ENCODE measurements at regions not wholly inside any gene's neighbourhood (a gene's known extent, or its start where the extent isn't known, plus 50 kb on each side); places are given as distances from the start of the nearest gene placed in this dataset.
"Not testable (repeated sequence)": the region's sequence is repeated elsewhere in the genome, so short reads cannot be mapped to it uniquely, and the experiment has no call there.

GRCh38 chr1:67482733-67483482 lies 52.7 kb upstream of the SERBP1 start:
- no peak for DNase-seq

GRCh38 chr1:67484492-67484891 lies 54.3 kb upstream of the SERBP1 start:
- no peak for DNase-seq

GRCh38 chr1:67485046-67485811 lies 55.0 kb upstream of the SERBP1 start:
- DNase-seq, result no peak

- DNase-seq, result no peak
These were observed 59.4 kb upstream of the SERBP1 start for GRCh38 chr1:67489643-67490042.

GRCh38 chr1:67491280-67491679 lies 61.1 kb upstream of the SERBP1 start:
- no peak for DNase-seq

- no peak for DNase-seq
These were observed 62.9 kb upstream of the SERBP1 start for GRCh38 chr1:67493148-67493547.

GRCh38 chr1:67495327-67495726 lies 65.1 kb upstream of the SERBP1 start:
- no peak for DNase-seq

GRCh38 chr1:67496329-67496728 lies 66.1 kb upstream of the SERBP1 start:
- DNase-seq, result no peak

- DNase-seq, result peak; percentile 83
These were observed 70.3 kb upstream of the SERBP1 start for GRCh38 chr1:67500413-67500959.

- no peak for DNase-seq
These were observed 73.8 kb upstream of the SERBP1 start for GRCh38 chr1:67503974-67504373.

GRCh38 chr1:67513392-67514294 lies 83.4 kb upstream of the SERBP1 start:
- DNase-seq, result not testable (repeated sequence)

- no peak for DNase-seq
These were observed 84.1 kb upstream of the SERBP1 start for GRCh38 chr1:67514300-67514699.

- DNase-seq, result no peak
These were observed 84.6 kb upstream of the SERBP1 start for GRCh38 chr1:67514786-67515185.

- DNase-seq, result no peak
These were observed 85.3 kb upstream of the SERBP1 start for GRCh38 chr1:67515324-67516080.

GRCh38 chr1:67517046-67517445 lies 86.8 kb upstream of the SERBP1 start:
- DNase-seq, result no peak

GRCh38 chr1:67522001-67522441 lies 91.8 kb upstream of the SERBP1 start:
- DNase-seq, result no peak

- no peak for DNase-seq
These were observed 92.6 kb upstream of the SERBP1 start for GRCh38 chr1:67522793-67523192.

- no peak for DNase-seq
These were observed 94.2 kb upstream of the SERBP1 start for GRCh38 chr1:67524143-67525052.

GRCh38 chr1:67525053-67525760 lies 95.0 kb upstream of the SERBP1 start:
- no peak for DNase-seq

- DNase-seq, result no peak
These were observed 97.9 kb upstream of the SERBP1 start for GRCh38 chr1:67528141-67528540.
